ENCODE measurements at regions not wholly inside any gene's neighbourhood (a gene's known extent, or its start where the extent isn't known, plus 50 kb on each side); places are given as distances from the start of the nearest gene placed in this dataset.
"Not testable (repeated sequence)": the region's sequence is repeated elsewhere in the genome, so short reads cannot be mapped to it uniquely, and the experiment has no call there.

- FAIRE-seq: no peak
Measured at GRCh38 chr10:3401491-3401938, 228.9 kb upstream of the PITRM1 start.

- no peak for FAIRE-seq
Measured at GRCh38 chr10:3400348-3400747, 227.8 kb upstream of the PITRM1 start.

- FAIRE-seq: no peak
Measured at GRCh38 chr10:3399756-3400155, 227.2 kb upstream of the PITRM1 start.

- no peak for FAIRE-seq
Measured at GRCh38 chr10:3398825-3399646, 226.5 kb upstream of the PITRM1 start.

- FAIRE-seq: no peak
Measured at GRCh38 chr10:3397846-3398245, 225.3 kb upstream of the PITRM1 start.

GRCh38 chr10:3397231-3397630 lies 224.6 kb upstream of the PITRM1 start:
- no peak for FAIRE-seq

GRCh38 chr10:3396116-3396515 lies 223.5 kb upstream of the PITRM1 start:
- no peak for FAIRE-seq

GRCh38 chr10:3395458-3395861 lies 222.9 kb upstream of the PITRM1 start:
- FAIRE-seq: no peak

GRCh38 chr10:3395041-3395440 lies 222.5 kb upstream of the PITRM1 start:
- no peak for FAIRE-seq

GRCh38 chr10:3393958-3394357 lies 221.4 kb upstream of the PITRM1 start:
- FAIRE-seq: no peak

- FAIRE-seq: no peak
Measured at GRCh38 chr10:3391657-3392056, 219.1 kb upstream of the PITRM1 start.

GRCh38 chr10:3389130-3389529 lies 216.5 kb upstream of the PITRM1 start:
- no peak for FAIRE-seq

GRCh38 chr10:3385487-3385886 lies 212.9 kb upstream of the PITRM1 start:
- FAIRE-seq: no peak

- no peak for FAIRE-seq
Measured at GRCh38 chr10:3382092-3382491, 209.5 kb upstream of the PITRM1 start.

- FAIRE-seq: no peak
Measured at GRCh38 chr10:3380406-3381050, 207.9 kb upstream of the PITRM1 start.

GRCh38 chr10:3376631-3377030 lies 204.0 kb upstream of the PITRM1 start:
- FAIRE-seq: no peak

- no peak for FAIRE-seq
Measured at GRCh38 chr10:3375505-3375904, 202.9 kb upstream of the PITRM1 start.

GRCh38 chr10:3374914-3375313 lies 202.3 kb upstream of the PITRM1 start:
- no peak for FAIRE-seq

- not testable (repeated sequence) for FAIRE-seq
Measured at GRCh38 chr10:3373374-3374027, 200.9 kb upstream of the PITRM1 start.

GRCh38 chr10:3372281-3372680 lies 199.7 kb upstream of the PITRM1 start:
- no peak for FAIRE-seq

- FAIRE-seq: not testable (repeated sequence)
Measured at GRCh38 chr10:3371624-3372023, 199.0 kb upstream of the PITRM1 start.

GRCh38 chr10:3366735-3367405 lies 194.3 kb upstream of the PITRM1 start:
- peak; percentile 79 for FAIRE-seq

- FAIRE-seq: no peak
Measured at GRCh38 chr10:3366043-3366442, 193.5 kb upstream of the PITRM1 start.

All from TTC549 (cell line).